Mucosa of rectum (tissue), 2 donors: ENCODE measurements at regions not wholly inside any gene's neighbourhood (a gene's known extent, or its start where the extent isn't known, plus 50 kb on each side); places are given as distances from the start of the nearest gene placed in this dataset.

Experiments
- H3K27ac ChIP-seq, 2 donors: one replicate each; pipeline ENCODE4 v1.7.0; 2013; ENCODE audit warnings: inconsistent platforms in 2 of 2, low read depth in 2 of 2, low read length in 2 of 2
- H3K27me3 ChIP-seq, 2 donors: one replicate each; pipeline ENCODE4 v1.7.0; 2013; ENCODE audit warnings: low read length in 2 of 2; ENCODE audit not compliant: control insufficient read depth in 2 of 2, insufficient read depth in 2 of 2
- H3K36me3 ChIP-seq, 2 donors: one replicate each; pipeline ENCODE4 v1.7.0; 2013; ENCODE audit warnings: low read length in 2 of 2; ENCODE audit not compliant: control insufficient read depth in 2 of 2, insufficient read depth in 2 of 2
- H3K4me1 ChIP-seq, 2 donors: one replicate each; pipeline ENCODE4 v1.7.0; 2013; ENCODE audit warnings: low read length in 2 of 2, mild to moderate bottlenecking in 1 of 2; ENCODE audit not compliant: control insufficient read depth in 2 of 2, insufficient read depth in 2 of 2
- H3K4me3 ChIP-seq, 2 donors: one replicate each; pipeline ENCODE4 v1.7.0; 2013; ENCODE audit warnings: low read length in 2 of 2
- H3K9ac ChIP-seq, 2 donors: one replicate each; pipeline ENCODE4 v1.7.0; 2013; ENCODE audit warnings: low read length in 2 of 2, low read depth in 1 of 2, mild to moderate bottlenecking in 1 of 2
- H3K9me3 ChIP-seq, 2 donors: one replicate each; pipeline ENCODE4 v1.7.0; 2013; ENCODE audit warnings: low read length in 2 of 2; ENCODE audit not compliant: control insufficient read depth in 2 of 2
- donor health status: healthy.
- donor health status: Normal muscosa, but diverticular disease.

DNA sequence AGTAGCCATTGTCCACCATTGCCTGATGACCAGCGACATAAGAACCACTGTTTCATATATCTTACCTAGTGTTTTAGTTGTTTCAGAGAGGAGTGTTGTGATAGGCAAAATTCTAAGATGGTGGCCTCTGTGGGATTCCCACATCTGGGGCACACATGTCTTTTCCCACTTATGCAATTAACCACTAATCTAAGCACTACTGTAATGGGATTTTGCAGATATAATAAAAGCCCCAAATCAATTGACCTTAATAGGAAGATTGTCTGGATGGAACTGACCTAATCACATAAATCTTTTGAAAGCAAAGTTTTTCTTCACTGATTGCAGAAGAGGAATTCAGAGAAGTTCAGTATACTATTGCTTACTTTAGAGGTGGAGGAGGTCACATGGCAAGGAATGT, 469.9 kb downstream of the NUP35 start:
- H3K36me3 ChIP-seq = no peaks in the 10 kb centered on the region
- H3K27ac ChIP-seq = no peak overlapping the region
- no peaks in the 10 kb centered on the region for H3K9me3 ChIP-seq
- no peak overlapping the region for H3K4me3 ChIP-seq
- no peak overlapping the region for H3K9ac ChIP-seq
- H3K27me3 ChIP-seq = no peaks in the 10 kb centered on the region
- H3K4me1 ChIP-seq = no peaks in the 10 kb centered on the region

DNA sequence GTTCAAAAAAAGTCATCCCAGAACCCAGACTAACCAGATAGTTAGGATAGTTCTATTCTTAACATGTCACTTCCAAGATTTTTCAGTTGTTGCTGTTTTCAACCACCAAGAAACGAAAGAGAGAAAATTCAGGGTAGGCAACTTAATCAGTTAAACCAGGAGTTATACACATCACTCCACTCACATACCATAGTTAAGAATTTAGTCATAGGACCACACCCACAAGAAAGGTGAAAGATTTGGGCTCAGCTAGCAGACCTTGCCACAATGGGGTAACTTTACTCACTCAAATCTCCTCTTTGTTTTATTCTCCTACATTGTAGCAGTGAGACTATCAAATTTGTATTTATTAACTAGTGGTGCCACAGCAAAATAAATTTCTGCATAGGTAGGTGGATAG, 473.6 kb downstream of the NUP35 start:
- Histone ChIP-seq H3K27ac (no peak overlapping the region), H3K36me3 (no peaks in the 10 kb centered on the region), H3K4me3 (no peak overlapping the region), H3K9me3 (no peaks in the 10 kb centered on the region), H3K27me3 (no peaks in the 10 kb centered on the region), H3K4me1 (no peaks in the 10 kb centered on the region), H3K9ac (no peak overlapping the region)

DNA sequence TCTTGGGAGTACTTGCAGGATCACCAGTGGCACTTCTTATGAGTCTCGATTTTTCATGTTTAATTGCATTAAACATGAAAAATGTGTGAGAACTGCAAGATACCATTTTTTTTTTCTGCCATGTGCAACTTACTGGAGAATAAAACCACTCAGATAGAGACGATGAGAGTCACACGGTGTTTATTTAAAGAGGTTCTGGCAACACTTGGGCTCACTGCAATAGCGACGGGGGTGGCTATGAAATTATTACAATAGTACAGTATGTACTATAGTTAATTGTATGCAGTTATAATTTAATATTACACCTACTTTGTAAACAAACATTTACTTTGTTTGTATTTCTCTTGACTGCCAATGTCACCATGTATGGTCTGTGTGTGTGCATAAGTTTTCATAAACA, 479.8 kb downstream of the NUP35 start:
- H3K36me3 ChIP-seq = no peaks in the 10 kb centered on the region
- H3K4me1 ChIP-seq = peaks cover 0 to 3% of the 10 kb centered on the region in 2 donors

DNA sequence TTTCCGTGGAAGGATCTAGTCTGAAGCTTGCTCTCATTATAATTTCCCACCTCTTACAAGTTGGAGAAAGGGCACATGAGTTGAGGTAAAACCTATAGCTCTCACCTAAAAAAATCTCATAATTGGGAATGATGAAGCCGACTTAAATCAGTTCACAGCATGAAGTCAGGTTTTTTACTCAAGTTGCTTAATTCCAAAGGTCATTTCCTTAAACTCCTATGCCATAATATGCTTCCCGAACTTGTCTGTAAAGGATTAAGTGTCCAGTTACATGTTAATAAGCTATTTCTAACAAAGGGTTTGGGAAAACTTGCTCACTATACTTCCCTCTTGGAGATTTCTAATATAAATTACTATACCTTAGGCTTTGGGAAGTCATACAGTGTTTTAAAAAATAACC, 481.2 kb downstream of the NUP35 start:
- Histone ChIP-seq H3K36me3 (no peaks in the 10 kb centered on the region), H3K9ac (no peak overlapping the region), H3K27ac (no peak overlapping the region), H3K4me1 (peaks cover 0 to 3% of the 10 kb centered on the region in 2 donors), H3K4me3 (no peak overlapping the region), H3K9me3 (no peaks in the 10 kb centered on the region), H3K27me3 (no peaks in the 10 kb centered on the region)

More for the DNA sequence above, 479.8 kb downstream of the NUP35 start:
- Histone ChIP-seq H3K27me3 (no peaks in the 10 kb centered on the region), H3K4me3 (no peak overlapping the region), H3K9ac (no peak overlapping the region), H3K27ac (no peak overlapping the region), H3K9me3 (no peaks in the 10 kb centered on the region)

DNA sequence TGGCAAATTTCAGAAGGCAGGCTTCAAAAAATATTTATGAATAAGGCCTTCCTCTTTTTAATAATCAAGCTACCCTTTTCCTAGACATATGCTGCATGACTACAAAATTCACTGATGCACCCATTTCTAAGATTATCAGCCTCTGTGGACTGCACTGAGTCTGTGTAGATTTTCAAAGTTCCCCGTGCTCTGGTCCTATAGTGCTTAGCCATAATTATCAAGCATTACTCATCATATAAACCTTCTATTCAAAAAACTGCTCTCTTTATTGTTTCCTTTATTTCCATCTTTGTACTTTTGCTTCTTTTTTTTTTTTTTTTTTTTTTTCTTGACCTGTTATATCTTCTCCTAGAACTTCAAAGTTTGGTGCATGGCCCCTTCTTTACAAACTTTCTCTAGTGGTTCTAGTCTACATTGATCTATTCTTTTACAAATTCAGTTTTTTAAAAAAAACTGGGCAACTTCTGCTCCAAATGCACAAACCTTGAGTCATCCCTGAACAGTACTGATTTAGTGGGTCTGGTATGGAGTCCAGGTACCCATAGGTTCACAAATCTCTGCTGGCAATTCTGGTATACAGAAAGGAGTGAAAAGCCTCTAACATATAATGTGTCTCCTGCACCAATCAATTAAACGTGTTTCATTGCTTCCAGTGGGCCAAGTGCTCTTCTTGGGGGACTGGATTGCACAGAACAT, 481.9 kb downstream of the NUP35 start:
- H3K9me3 ChIP-seq = no peaks in the 10 kb centered on the region
- peaks cover 0 to 3% of the 10 kb centered on the region in 2 donors for H3K4me1 ChIP-seq
- no peak overlapping the region for H3K27ac ChIP-seq
- no peaks in the 10 kb centered on the region for H3K27me3 ChIP-seq
- H3K9ac ChIP-seq = no peak overlapping the region
- H3K4me3 ChIP-seq = no peak overlapping the region
- no peaks in the 10 kb centered on the region for H3K36me3 ChIP-seq

DNA sequence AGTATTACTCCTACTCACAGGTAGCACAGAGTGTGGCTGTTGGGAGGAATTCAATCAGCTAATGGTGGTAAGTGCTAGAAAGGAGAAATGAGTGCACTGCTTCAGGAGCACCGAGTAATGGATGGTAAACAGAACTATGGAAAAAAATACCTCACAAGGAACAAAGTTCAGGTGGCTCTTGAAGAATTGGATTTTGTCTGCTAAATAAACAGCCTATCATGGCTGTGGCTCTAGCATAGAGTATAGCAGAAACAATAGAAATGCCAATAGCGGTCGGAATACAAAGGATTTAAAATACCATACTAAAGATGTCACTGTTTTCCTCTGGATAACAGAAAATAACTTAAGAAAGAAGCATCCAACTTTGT, 482.5 kb downstream of the NUP35 start:
- H3K4me1 ChIP-seq = peaks cover 0 to 3% of the 10 kb centered on the region in 2 donors
- H3K36me3 ChIP-seq = no peaks in the 10 kb centered on the region
- H3K4me3 ChIP-seq = no peak overlapping the region
- no peak overlapping the region for H3K9ac ChIP-seq
- H3K27ac ChIP-seq = no peak overlapping the region
- no peaks in the 10 kb centered on the region for H3K9me3 ChIP-seq
- no peaks in the 10 kb centered on the region for H3K27me3 ChIP-seq

DNA sequence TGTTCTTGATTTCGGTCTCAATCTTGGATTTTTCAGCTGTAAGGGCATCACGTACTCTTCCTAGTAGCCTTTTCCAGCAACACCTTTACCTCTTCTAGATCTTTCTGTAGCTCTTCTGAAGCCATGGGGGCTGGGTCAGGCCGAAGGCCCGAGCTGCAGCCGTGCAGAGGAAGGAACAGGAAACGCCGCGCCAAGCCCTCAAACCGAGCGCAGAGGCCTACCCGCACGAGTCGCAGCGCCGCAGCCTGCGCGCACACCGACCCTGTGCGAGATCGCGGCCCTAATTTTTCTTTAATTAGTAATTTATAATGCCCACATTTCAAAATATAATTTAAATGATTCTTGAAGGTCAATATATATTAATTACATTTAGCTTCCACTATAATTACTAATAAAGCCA, 483.8 kb downstream of the NUP35 start:
- no peaks in the 10 kb centered on the region for H3K27me3 ChIP-seq
- H3K9me3 ChIP-seq = no peaks in the 10 kb centered on the region

DNA sequence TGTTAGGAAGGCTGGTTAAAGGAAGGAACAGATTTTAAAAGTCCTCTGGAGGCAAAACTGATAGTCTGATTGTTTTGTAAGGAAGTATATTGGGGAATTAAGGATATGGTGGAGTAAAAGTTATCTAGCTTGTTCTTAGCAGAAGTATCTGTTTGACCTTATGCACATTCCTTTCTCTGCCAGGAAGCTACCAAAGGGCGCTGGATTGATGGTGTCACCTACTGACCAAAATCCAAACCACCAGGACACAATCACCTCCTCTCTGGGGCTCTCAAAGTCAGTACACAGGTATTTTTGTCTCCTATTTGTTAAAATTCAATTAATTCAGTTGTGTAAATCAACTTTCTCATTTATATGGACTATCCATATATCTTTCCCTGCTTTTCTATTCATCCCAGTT, 484.5 kb downstream of the NUP35 start:
- H3K9me3 ChIP-seq = no peaks in the 10 kb centered on the region
- no peak overlapping the region for H3K4me3 ChIP-seq
- no peak overlapping the region for H3K9ac ChIP-seq
- H3K36me3 ChIP-seq = no peaks in the 10 kb centered on the region
- H3K4me1 ChIP-seq = peaks cover 0 to 3% of the 10 kb centered on the region in 2 donors
- no peak overlapping the region for H3K27ac ChIP-seq
- no peaks in the 10 kb centered on the region for H3K27me3 ChIP-seq

More for the DNA sequence above, 483.8 kb downstream of the NUP35 start:
- Histone ChIP-seq H3K9ac (no peak overlapping the region), H3K36me3 (no peaks in the 10 kb centered on the region), H3K4me1 (peaks cover 0 to 3% of the 10 kb centered on the region in 2 donors), H3K27ac (no peak overlapping the region), H3K4me3 (no peak overlapping the region)

DNA sequence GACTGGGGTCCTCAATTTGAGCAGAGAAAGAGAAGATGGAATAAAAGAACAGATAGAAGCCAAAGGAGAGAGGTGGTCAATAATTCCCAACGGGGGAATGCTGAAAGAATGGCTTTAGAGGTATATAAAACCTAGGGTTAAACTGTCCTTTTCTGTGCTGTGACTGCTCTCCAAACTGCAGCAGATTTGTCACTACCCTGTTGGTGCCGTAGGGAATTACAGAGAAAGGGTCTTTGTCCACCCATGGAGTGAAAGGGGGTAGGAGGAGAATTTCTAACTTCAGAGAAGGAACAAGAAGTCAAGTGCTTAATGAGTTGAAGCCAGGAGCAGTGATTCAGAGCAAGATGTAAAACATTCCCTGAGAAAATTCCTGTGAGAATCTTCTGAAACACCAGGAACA, 486.5 kb downstream of the NUP35 start:
- no peaks in the 10 kb centered on the region for H3K9me3 ChIP-seq
- H3K27me3 ChIP-seq = no peaks in the 10 kb centered on the region
- no peaks in the 10 kb centered on the region for H3K36me3 ChIP-seq
- no peak overlapping the region for H3K9ac ChIP-seq
- no peak overlapping the region for H3K4me3 ChIP-seq
- no peaks in the 10 kb centered on the region for H3K4me1 ChIP-seq
- no peak overlapping the region for H3K27ac ChIP-seq

DNA sequence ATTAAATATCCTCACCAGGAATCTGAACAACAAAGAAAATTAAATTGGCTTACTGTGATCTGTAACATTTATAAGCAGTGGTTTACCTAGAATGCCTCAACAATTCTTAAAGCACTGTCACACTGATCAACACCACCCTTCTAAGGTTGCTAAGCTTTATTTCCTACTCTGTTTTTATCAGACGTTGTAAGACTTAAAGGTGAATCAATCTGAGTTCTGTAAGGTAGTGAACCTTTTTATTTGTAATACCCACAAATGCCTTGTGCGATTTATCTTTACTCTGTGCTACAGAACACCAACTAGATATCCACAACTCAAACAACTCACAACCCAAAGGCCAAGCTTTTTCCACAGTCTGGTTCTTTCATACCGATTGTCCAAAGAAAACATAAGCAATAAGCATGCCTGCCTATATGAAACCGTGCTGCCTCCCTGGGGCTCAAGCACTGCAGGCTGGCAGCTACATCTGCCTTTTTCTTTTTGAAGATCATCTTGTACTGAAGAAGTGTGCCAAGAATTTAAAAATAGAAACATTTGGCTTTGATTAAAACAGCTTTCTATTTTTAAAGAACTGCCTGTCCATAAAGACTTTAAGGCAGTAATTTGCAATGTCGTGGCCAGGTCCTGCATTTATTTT, 490.7 kb downstream of the NUP35 start:
- H3K4me3 ChIP-seq = no peak overlapping the region
- no peak overlapping the region for H3K9ac ChIP-seq
- no peaks in the 10 kb centered on the region for H3K36me3 ChIP-seq
- H3K27me3 ChIP-seq = no peaks in the 10 kb centered on the region
- no peaks in the 10 kb centered on the region for H3K4me1 ChIP-seq
- H3K9me3 ChIP-seq = no peaks in the 10 kb centered on the region
- H3K27ac ChIP-seq = no peak overlapping the region
